ENCODE measurements at regions not wholly inside any gene's neighbourhood (a gene's known extent, or its start where the extent isn't known, plus 50 kb on each side); places are given as distances from the start of the nearest gene placed in this dataset.

- BruUV-seq (replicated peaks) = no TSS peak
- Histone ChIP-seq H3K4me1 (ENCODE audit: control insufficient read depth, insufficient read depth, low read length) (no peaks in the 10 kb centered on the region), H3K9me3 (ENCODE audit: control insufficient read depth, insufficient read depth, low read depth, low read length) (no peaks in the 10 kb centered on the region; the same call in 1 of the 2 replicates), H3K27me3 (ENCODE audit: control insufficient read depth, insufficient read depth, low read length) (no peaks in the 10 kb centered on the region), H3K27ac (ENCODE audit: low read length) (no peak overlapping the region), H3K4me3 (ENCODE audit: low read depth in 2 of 2, low read length in 2 of 2) (no peak overlapping the region), H3K36me3 (ENCODE audit: control insufficient read depth, insufficient read depth, low read length) (no peaks in the 10 kb centered on the region)
- intact Hi-C loops (cut with micrococcal nuclease; ENCODE audit: unreplicated experiment) (no loop called here), in situ Hi-C loops (cut with HindIII; ENCODE audit: low pct_unique_long_range_greater_than_20kb, low sequenced_read_pairs) (no loop called here)
- no peak for ATAC-seq
- ChIA-PET POLR2A (no interaction called here), CTCF (no interaction called here)
- TF ChIP-seq TCF7L2 (IDR thresholded peaks at IDR 0.05; ENCODE audit: low read depth, low read length) (no peak), CTCF (IDR thresholded peaks at IDR 0.05) (no peak), REST (IDR thresholded peaks at IDR 0.05; ENCODE audit: insufficient read depth in 1 of 2, low read depth in 2 of 2, low read length in 1 of 2) (no peak), POLR2AphosphoS5 (IDR thresholded peaks at IDR 0.05; ENCODE audit: low read depth, low read length) (no peak), SIN3A (IDR thresholded peaks at IDR 0.05; ENCODE audit: borderline replicate concordance, insufficient read depth, low read depth, low read length) (no peak)
- DNase-seq (ENCODE audit: low read depth, low spot score) = no peak
These were observed 1142.9 kb downstream of the SORCS3 start for GRCh38 chr10:105783936-105784483.

- H3K27me3 ChIP-seq (ENCODE audit: control insufficient read depth, insufficient read depth, low read length) = no peaks in the 10 kb centered on the region
- H3K36me3 ChIP-seq (ENCODE audit: control insufficient read depth, insufficient read depth, low read length) = no peaks in the 10 kb centered on the region
- no peaks in the 10 kb centered on the region for H3K4me1 ChIP-seq (ENCODE audit: control insufficient read depth, insufficient read depth, low read length)
- no peak for TF ChIP-seq CTCF (IDR thresholded peaks at IDR 0.05)
- TF ChIP-seq SIN3A (IDR thresholded peaks at IDR 0.05; ENCODE audit: borderline replicate concordance, insufficient read depth, low read depth, low read length) = no peak
- TF ChIP-seq REST (IDR thresholded peaks at IDR 0.05; ENCODE audit: insufficient read depth in 1 of 2, low read depth in 2 of 2, low read length in 1 of 2) = no peak
- no peak for TF ChIP-seq POLR2AphosphoS5 (IDR thresholded peaks at IDR 0.05; ENCODE audit: low read depth, low read length)
- no peak for TF ChIP-seq TCF7L2 (IDR thresholded peaks at IDR 0.05; ENCODE audit: low read depth, low read length)
- CTCF ChIA-PET = no interaction called here
- intact Hi-C loops (cut with micrococcal nuclease; ENCODE audit: unreplicated experiment) (no loop called here), in situ Hi-C loops (cut with HindIII; ENCODE audit: low pct_unique_long_range_greater_than_20kb, low sequenced_read_pairs) (no loop called here)
- no TSS peak for BruUV-seq (replicated peaks)
- H3K4me3 ChIP-seq (ENCODE audit: low read depth in 2 of 2, low read length in 2 of 2) = no peak overlapping the region
- H3K9me3 ChIP-seq (ENCODE audit: control insufficient read depth, insufficient read depth, low read depth, low read length) = no peaks in the 10 kb centered on the region
- no peak for DNase-seq (ENCODE audit: low read depth, low spot score)
- ATAC-seq = no peak
- H3K27ac ChIP-seq (ENCODE audit: low read length) = no peak overlapping the region
- POLR2A ChIA-PET = no interaction called here
These were observed 1133.8 kb downstream of the SORCS3 start for GRCh38 chr10:105774881-105775280.

Measured in Panc1 (cell line).